ENCODE measurements at regions not wholly inside any gene's neighbourhood (a gene's known extent, or its start where the extent isn't known, plus 50 kb on each side); places are given as distances from the start of the nearest gene placed in this dataset.

DNA sequence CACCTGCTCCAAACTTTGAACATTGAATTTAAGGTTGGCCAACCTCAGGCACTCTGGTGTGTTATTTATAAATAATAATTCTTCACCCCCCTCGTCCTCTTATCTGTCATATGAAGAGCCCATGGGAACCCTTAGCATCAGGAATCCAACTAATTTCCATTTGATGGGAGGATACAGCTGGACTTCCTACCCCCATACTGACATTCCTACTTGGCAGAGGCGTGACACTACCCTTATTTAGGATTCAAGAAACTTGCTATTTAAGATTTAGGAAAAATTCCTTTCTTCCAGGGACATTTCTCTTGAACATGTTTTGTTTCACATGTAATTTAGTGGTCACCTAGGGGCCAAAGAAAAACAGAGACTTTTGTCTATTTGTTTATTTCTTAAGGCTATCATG is 171.9 kb upstream of the NRP1 start:
- peaks cover 10 to 11% of the 10 kb centered on the region in 2 experiments for H3K4me1 Mint-ChIP-seq
- no peaks in the 10 kb centered on the region for H3K79me1 ChIP-seq (ENCODE audit: insufficient read depth, low read depth, low read length, poor library complexity, severe bottlenecking)
- H2BK12ac ChIP-seq (ENCODE audit: insufficient read length, low read depth, low read length): no peak overlapping the region
- no peaks in the 10 kb centered on the region for H3K79me2 ChIP-seq (ENCODE audit: insufficient read depth, low read length)
- no peak overlapping the region for H4K91ac ChIP-seq (ENCODE audit: insufficient read length, low read depth, low read length)
- H4K20me1 ChIP-seq (ENCODE audit: control insufficient read depth, insufficient read depth, insufficient read length): no peaks in the 10 kb centered on the region
- H3K4ac ChIP-seq (ENCODE audit: low read depth, low read length): no peak overlapping the region
- no peak overlapping the region for H3K27ac Mint-ChIP-seq
- H3K27ac ChIP-seq (ENCODE audit: insufficient read length, low read depth, low read length): no peak overlapping the region
- no peak overlapping the region for H2BK5ac ChIP-seq (ENCODE audit: insufficient read length, low read length)
- no peak overlapping the region for H3K9ac ChIP-seq (ENCODE audit: extremely low read depth, insufficient read length, low read length)
- H3K27me3 Mint-ChIP-seq (ENCODE audit: low read depth): no peaks in the 10 kb centered on the region
- no peak overlapping the region for H3K18ac ChIP-seq (ENCODE audit: insufficient read length, low read depth, low read length)
- H3K27me3 ChIP-seq (ENCODE audit: insufficient read depth, low read length): 0 out of 2 replicates have a peak, but pooled peaks cover 2% of the 10 kb centered on the region
- H3T11ph ChIP-seq (ENCODE audit: low read length): no peak overlapping the region
- H3K9me3 Mint-ChIP-seq: peaks cover 2 to 14% of the 10 kb centered on the region in 2 experiments
- no peak overlapping the region for H2BK15ac ChIP-seq (ENCODE audit: low read depth, low read length)
- peaks cover 4% of the 10 kb centered on the region; the same call in 1 of the 2 replicates for H3K4me1 ChIP-seq (ENCODE audit: insufficient read depth, low read length)
- no peak overlapping the region for H2AFZ ChIP-seq (ENCODE audit: low read length)
- no peaks in the 10 kb centered on the region for H3K23me2 ChIP-seq (ENCODE audit: insufficient read length, low read depth, low read length, poor library complexity, severe bottlenecking)
- no peak overlapping the region for H3K14ac ChIP-seq (ENCODE audit: insufficient read depth, low read length)
- no peak overlapping the region for H4K8ac ChIP-seq (replicated peaks; ENCODE audit: insufficient read length, low read depth, low read length)
- H2BK120ac ChIP-seq (ENCODE audit: low read depth, low read length, poor library complexity, severe bottlenecking): no peak overlapping the region
- WGBS (ENCODE audit: extremely low coverage, insufficient read length, low lambda C conversion rate): no CpG with 5 or more reads among the region's 2 CpGs
- H3K9me3 ChIP-seq (ENCODE audit: control insufficient read depth, low read depth, low read length): no peaks in the 10 kb centered on the region
- H2BK20ac ChIP-seq (ENCODE audit: low read depth, low read length, poor library complexity, severe bottlenecking): no peak overlapping the region
- no peak for DNase-seq
- TF ChIP-seq, protein P1, sequence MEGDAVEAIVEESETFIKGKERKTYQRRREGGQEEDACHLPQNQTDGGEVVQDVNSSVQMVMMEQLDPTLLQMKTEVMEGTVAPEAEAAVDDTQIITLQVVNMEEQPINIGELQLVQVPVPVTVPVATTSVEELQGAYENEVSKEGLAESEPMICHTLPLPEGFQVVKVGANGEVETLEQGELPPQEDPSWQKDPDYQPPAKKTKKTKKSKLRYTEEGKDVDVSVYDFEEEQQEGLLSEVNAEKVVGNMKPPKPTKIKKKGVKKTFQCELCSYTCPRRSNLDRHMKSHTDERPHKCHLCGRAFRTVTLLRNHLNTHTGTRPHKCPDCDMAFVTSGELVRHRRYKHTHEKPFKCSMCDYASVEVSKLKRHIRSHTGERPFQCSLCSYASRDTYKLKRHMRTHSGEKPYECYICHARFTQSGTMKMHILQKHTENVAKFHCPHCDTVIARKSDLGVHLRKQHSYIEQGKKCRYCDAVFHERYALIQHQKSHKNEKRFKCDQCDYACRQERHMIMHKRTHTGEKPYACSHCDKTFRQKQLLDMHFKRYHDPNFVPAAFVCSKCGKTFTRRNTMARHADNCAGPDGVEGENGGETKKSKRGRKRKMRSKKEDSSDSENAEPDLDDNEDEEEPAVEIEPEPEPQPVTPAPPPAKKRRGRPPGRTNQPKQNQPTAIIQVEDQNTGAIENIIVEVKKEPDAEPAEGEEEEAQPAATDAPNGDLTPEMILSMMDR (conservative IDR thresholded peaks at IDR 0.05): no peak
- H3K36me3 Mint-ChIP-seq (ENCODE audit: insufficient read depth in 1 of 3, low read depth in 3 of 3): peaks cover 0 to 14% (median 4%) of the 10 kb centered on the region in 3 experiments; a peak in 4 of 7 replicates
- H3K23ac ChIP-seq (ENCODE audit: insufficient read length, low read depth, low read length): no peak overlapping the region
- no peak overlapping the region for H3K4me3 Mint-ChIP-seq
- H3K4me2 ChIP-seq (ENCODE audit: insufficient read depth, insufficient read length, low read length): no peak overlapping the region
- no peak overlapping the region for H3K56ac ChIP-seq (ENCODE audit: insufficient read length, low read depth, low read length)
- no peak overlapping the region for H2AK5ac ChIP-seq (ENCODE audit: insufficient read length, low read length)
- H4K5ac ChIP-seq (ENCODE audit: insufficient read length, low read depth, low read length): no peak overlapping the region

All from H9 (cell line).